B cell (primary cell): ENCODE measurements at regions not wholly inside any gene's neighbourhood (a gene's known extent, or its start where the extent isn't known, plus 50 kb on each side); places are given as distances from the start of the nearest gene placed in this dataset.

Source experiments
- ATAC-seq: fragments of 200-7000 bp; cut with Tn5 transposase; one replicate; pipeline ENCODE4 v1.10.0; 2021; ENCODE audit warnings: low read depth, mild to moderate bottlenecking, moderate number of reproducible peaks, moderate library complexity
- CTCF ChIA-PET: fragments of 350-600 bp; sonication (Branson Sonifier 250); formaldehyde crosslinking; loops from one replicate; lab custom pipeline; 2021; ENCODE audit warnings: antibody characterized with exemption, inconsistent platforms; lab: Charles Lee
- POLR2A ChIA-PET: fragments of 350-600 bp; sonication (Branson Sonifier 250); formaldehyde crosslinking; loops from one replicate; lab custom pipeline; 2021; ENCODE audit warnings: antibody characterized with exemption; lab: Charles Lee
- DNase-seq: peaks from one replicate; pipeline ENCODE4 v3.0.0; 2013
- H2AFZ ChIP-seq: 2 replicates; pipeline ENCODE4 v1.6.1; 2012; ENCODE audit warnings: mild to moderate bottlenecking, low read depth, low read length; ENCODE audit not compliant: insufficient read depth, poor library complexity, severe bottlenecking
- H3K27ac ChIP-seq, 2 donors: 1 replicate in 1 of 2; 2 replicates in 1 of 2; pipeline ENCODE4 v1.5.1; 2012 to 2013; ENCODE audit warnings: low read length in 2 of 2, mild to moderate bottlenecking in 2 of 2, moderate library complexity in 1 of 2
- H3K27me3 ChIP-seq, 4 experiments: fragments of 200-600 bp in 1 of 4; sonication (generic) in 1 of 4; replicated peaks in 1 of 4; 1 replicate in 2 of 4; 2 replicates in 2 of 4; pipeline versions ENCODE4 v1.6.1 to v1.7.0; 2013 to 2016; ENCODE audit warnings: low read length in 3 of 4, mild to moderate bottlenecking in 2 of 4, mixed read lengths in 1 of 4, moderate library complexity in 1 of 4; ENCODE audit not compliant: insufficient read depth in 4 of 4, control insufficient read depth in 3 of 4; ENCODE audit errors: control extremely low read depth in 1 of 4
- H3K36me3 ChIP-seq, 2 experiments: replicated peaks in 1 of 2; 1 replicate in 1 of 2; 2 replicates in 1 of 2; pipeline versions ENCODE4 v1.6.1 to v1.7.1; 2013; ENCODE audit warnings: low read length in 1 of 2; ENCODE audit not compliant: insufficient read depth in 2 of 2, control insufficient read depth in 1 of 2; ENCODE audit errors: control extremely low read depth in 1 of 2, extremely low read depth in 1 of 2
- H3K4me1 ChIP-seq, 2 donors: fragments of 200-600 bp in 1 of 2; sonication (generic) in 1 of 2; 1 replicate in 1 of 2; 2 replicates in 1 of 2; pipeline versions ENCODE4 v1.5.1 to v1.6.1; 2013 to 2017; ENCODE audit warnings: low read length in 2 of 2; ENCODE audit not compliant: control insufficient read depth in 2 of 2, insufficient read depth in 2 of 2
- H3K4me2 ChIP-seq: replicated peaks from 2 replicates; pipeline ENCODE3; 2012; ENCODE audit warnings: mild to moderate bottlenecking, low read depth, low read length; ENCODE audit not compliant: poor library complexity, severe bottlenecking
- H3K4me3 ChIP-seq, 5 experiments: fragments of 200-600 bp in 1 of 5; sonication (generic) in 1 of 5; 1 replicate in 3 of 5; 2 replicates in 2 of 5; pipeline versions ENCODE4 v1.5.1 to v1.7.0; 2011 to 2016; ENCODE audit warnings: low read length in 4 of 5, mild to moderate bottlenecking in 4 of 5, low read depth in 2 of 5, control low read depth in 1 of 5, moderate library complexity in 1 of 5; ENCODE audit not compliant: insufficient read depth in 1 of 5; ENCODE audit errors: control extremely low read depth in 1 of 5, extremely low read depth in 1 of 5
- H3K79me2 ChIP-seq: fragments of 200-600 bp; sonication (generic); one replicate; pipeline ENCODE4 v1.6.0; 2016; ENCODE audit warnings: low read length; ENCODE audit not compliant: control insufficient read depth, insufficient read depth
- H3K9ac ChIP-seq: fragments of 200-600 bp; sonication (generic); 2 replicates; pipeline ENCODE4 v1.6.1; 2017; ENCODE audit warnings: mild to moderate bottlenecking, low read length, moderate library complexity
- H3K9me3 ChIP-seq, 3 donors: one replicate each; pipeline versions ENCODE4 v1.6.1 to v1.7.1; 2013; ENCODE audit warnings: low read length in 2 of 3; ENCODE audit not compliant: control insufficient read depth in 2 of 3, insufficient read depth in 1 of 3; ENCODE audit errors: control extremely low read depth in 1 of 3
- H4K20me1 ChIP-seq: 2 replicates; pipeline ENCODE4 v1.6.0; 2012; ENCODE audit warnings: mild to moderate bottlenecking, low read length; ENCODE audit not compliant: insufficient read depth, control insufficient read depth, poor library complexity, severe bottlenecking
- H3K27ac Mint-ChIP-seq: one replicate; pipeline ENCODE4 v1.8.0; 2021; ENCODE audit warnings: mixed read lengths
- H3K27me3 Mint-ChIP-seq: one replicate; pipeline ENCODE4 v1.8.0; 2021; ENCODE audit warnings: mixed read lengths
- H3K4me1 Mint-ChIP-seq: one replicate; pipeline ENCODE4 v1.8.0; 2021; ENCODE audit warnings: mixed read lengths
- H3K4me3 Mint-ChIP-seq: one replicate; pipeline ENCODE4 v1.8.0; 2021; ENCODE audit warnings: mixed read lengths
- H3K9me3 Mint-ChIP-seq: one replicate; pipeline ENCODE4 v1.8.0; 2022; ENCODE audit warnings: mixed read lengths; ENCODE audit not compliant: insufficient read depth
- EZH2 ChIP-seq: IDR thresholded peaks from 2 replicates; pipeline ENCODE4 v1.6.1; 2012; ENCODE audit warnings: borderline replicate concordance, low read depth, mild to moderate bottlenecking, moderate library complexity, low read length; ENCODE audit not compliant: insufficient read depth, poor library complexity, severe bottlenecking
- WGBS: methylation state at CpG from one replicate; pipeline ENCODE4 v1.1.5; 2013; ENCODE audit warnings: missing lambda C conversion rate; ENCODE audit not compliant: insufficient coverage; 5-methylcytosine and 5-hydroxymethylcytosine counted together
- intact Hi-C: fragments of 100-400 bp; cut with micrococcal nuclease; formaldehyde crosslinking; loops from one replicate; pipeline ENCODE4 v1.10.0; 2022
- TF ChIP-seq, protein P1 (sequence below): fragments of 200-600 bp; IDR thresholded peaks from one replicate; pipeline ENCODE4 v1.8.0; 2022; ENCODE audit warnings: antibody characterized with exemption, mild to moderate bottlenecking

DNA sequence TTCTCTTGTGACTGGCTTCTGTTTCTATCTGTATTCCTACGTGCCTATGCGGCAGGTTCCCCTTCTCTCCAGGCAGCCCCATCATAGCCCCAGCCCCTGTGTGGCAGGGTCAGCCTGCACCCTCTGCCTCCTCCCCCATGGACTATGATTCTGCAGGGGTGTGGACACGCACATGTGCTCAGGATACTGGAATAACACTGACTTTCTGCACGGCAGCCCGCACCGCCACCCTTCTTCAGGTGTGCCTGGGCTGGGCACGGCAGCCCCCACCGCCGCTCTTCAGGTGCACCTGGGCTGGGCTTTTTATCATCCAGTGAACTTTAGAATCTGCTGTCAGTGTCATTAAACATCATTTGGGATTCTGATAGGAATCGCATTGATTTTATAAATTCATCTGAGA, 202.6 kb upstream of the PPP2R2D start:
- ATAC-seq: no peak
- DNase-seq: no peak
- intact Hi-C loops: no loop called here

DNA sequence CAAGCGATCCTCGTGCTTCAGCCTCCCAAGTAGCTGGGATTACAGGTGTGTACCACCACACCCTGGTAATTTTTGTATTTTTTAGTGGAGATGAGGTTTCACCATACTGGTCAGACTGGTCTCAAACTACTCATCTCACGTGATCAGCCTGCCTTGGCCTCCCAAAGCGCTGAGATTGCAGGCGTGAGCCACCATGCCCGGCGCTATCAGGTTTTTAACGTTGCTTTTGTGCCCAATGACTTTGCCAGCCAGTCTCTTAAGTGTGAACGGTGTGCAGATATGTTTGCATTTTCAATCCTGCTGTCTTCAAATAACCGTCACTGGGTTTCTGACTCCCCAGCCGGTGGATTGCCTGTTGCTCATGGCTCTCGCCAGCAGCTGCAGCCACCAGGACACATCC, 201.8 kb upstream of the PPP2R2D start:
- Histone ChIP-seq H2AFZ (no peak overlapping the region), H3K9ac (no peak overlapping the region), H3K4me1 (no peaks in the 10 kb centered on the region), H3K79me2 (no peaks in the 10 kb centered on the region), H3K4me2 (no peak overlapping the region), H3K4me3 (no peak overlapping the region), H4K20me1 (no peaks in the 10 kb centered on the region), H3K27ac (no peak overlapping the region), H3K9me3 (peaks cover 0 to 6% (median 0%) of the 10 kb centered on the region in 3 donors), H3K27me3 (no peaks in the 10 kb centered on the region), H3K36me3 (no peaks in the 10 kb centered on the region)
- Mint-ChIP-seq H3K4me1 (no peaks in the 10 kb centered on the region), H3K27me3 (no peaks in the 10 kb centered on the region), H3K9me3 (no peaks in the 10 kb centered on the region), H3K4me3 (no peak overlapping the region), H3K27ac (no peak overlapping the region)
- no peak for TF ChIP-seq EZH2
- TF ChIP-seq, protein P1, sequence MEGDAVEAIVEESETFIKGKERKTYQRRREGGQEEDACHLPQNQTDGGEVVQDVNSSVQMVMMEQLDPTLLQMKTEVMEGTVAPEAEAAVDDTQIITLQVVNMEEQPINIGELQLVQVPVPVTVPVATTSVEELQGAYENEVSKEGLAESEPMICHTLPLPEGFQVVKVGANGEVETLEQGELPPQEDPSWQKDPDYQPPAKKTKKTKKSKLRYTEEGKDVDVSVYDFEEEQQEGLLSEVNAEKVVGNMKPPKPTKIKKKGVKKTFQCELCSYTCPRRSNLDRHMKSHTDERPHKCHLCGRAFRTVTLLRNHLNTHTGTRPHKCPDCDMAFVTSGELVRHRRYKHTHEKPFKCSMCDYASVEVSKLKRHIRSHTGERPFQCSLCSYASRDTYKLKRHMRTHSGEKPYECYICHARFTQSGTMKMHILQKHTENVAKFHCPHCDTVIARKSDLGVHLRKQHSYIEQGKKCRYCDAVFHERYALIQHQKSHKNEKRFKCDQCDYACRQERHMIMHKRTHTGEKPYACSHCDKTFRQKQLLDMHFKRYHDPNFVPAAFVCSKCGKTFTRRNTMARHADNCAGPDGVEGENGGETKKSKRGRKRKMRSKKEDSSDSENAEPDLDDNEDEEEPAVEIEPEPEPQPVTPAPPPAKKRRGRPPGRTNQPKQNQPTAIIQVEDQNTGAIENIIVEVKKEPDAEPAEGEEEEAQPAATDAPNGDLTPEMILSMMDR: no peak
- WGBS: 90% methylated on average over 10 of the region's 12 CpGs
- DNase-seq: no peak
- CTCF ChIA-PET: no interaction called here
- no peak for ATAC-seq
- POLR2A ChIA-PET: no interaction called here
- intact Hi-C loops: no loop called here

More for the DNA sequence above, 202.6 kb upstream of the PPP2R2D start:
- ChIA-PET CTCF (no interaction called here), POLR2A (no interaction called here)
- Histone ChIP-seq H3K36me3 (no peaks in the 10 kb centered on the region), H3K27ac (no peak overlapping the region), H3K4me3 (no peak overlapping the region), H3K79me2 (no peaks in the 10 kb centered on the region), H3K27me3 (no peaks in the 10 kb centered on the region), H3K9ac (no peak overlapping the region), H3K4me2 (no peak overlapping the region), H2AFZ (no peak overlapping the region), H3K9me3 (peaks cover 0 to 3% (median 0%) of the 10 kb centered on the region in 3 donors), H4K20me1 (no peaks in the 10 kb centered on the region), H3K4me1 (no peaks in the 10 kb centered on the region)
- no peaks in the 10 kb centered on the region for H3K4me1 Mint-ChIP-seq
- H3K27me3 Mint-ChIP-seq: no peaks in the 10 kb centered on the region
- TF ChIP-seq, protein P1: no peak
- no peak for TF ChIP-seq EZH2
- no peak overlapping the region for H3K4me3 Mint-ChIP-seq
- no peaks in the 10 kb centered on the region for H3K9me3 Mint-ChIP-seq
- 91% methylated on average over 7 of the region's 10 CpGs for WGBS
- H3K27ac Mint-ChIP-seq: no peak overlapping the region
